HG02870 (cell line): ENCODE measurements at regions not wholly inside any gene's neighbourhood (a gene's known extent, or its start where the extent isn't known, plus 50 kb on each side); places are given as distances from the start of the nearest gene placed in this dataset.

Experiments
- ATAC-seq: cut with Tn5 transposase; IDR thresholded peaks from one replicate; pipeline ENCODE4 v1.9.1; 2021; ENCODE audit warnings: mild to moderate bottlenecking, moderate library complexity; ENCODE audit not compliant: unreplicated experiment

DNA sequence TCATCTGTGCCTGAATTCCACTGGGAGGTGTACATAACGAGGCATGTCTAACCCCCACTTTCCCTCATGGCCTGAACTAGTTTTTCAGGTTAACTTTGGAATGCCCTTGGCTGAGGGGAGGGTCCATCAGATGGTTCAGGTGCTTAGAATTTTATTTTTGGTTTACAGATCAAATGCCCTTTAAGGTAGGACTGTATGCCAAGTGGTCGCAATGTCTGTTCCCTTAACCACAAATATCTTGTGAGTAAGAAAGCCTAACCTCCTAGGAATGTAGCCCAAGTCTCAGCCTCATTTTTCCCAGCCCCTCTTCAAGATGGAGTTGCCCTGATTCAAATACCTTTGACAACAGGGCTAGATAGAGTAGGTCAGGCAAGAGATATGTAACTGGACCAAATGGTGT lies 78.4 kb downstream of the RNASET2 start:
- no peak for ATAC-seq

DNA sequence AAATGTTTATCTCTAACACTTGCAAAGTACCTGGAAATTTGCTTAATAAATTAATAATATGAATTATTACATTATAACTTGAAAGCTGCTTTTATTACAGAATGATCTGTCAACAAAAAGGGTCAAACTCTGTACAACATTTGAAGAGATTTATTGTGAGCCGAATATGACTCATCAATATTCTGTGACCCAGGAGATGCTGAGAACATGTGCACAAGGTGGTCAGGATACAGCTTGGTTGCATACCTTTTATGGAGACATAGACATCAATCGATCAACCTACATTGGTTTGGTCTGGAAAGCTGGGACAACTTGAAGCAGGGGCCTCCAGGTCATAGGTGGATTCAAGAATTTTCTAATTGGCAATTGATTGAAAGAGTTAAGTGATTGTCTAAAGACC lies 79.0 kb downstream of the RNASET2 start:
- no peak for ATAC-seq

DNA sequence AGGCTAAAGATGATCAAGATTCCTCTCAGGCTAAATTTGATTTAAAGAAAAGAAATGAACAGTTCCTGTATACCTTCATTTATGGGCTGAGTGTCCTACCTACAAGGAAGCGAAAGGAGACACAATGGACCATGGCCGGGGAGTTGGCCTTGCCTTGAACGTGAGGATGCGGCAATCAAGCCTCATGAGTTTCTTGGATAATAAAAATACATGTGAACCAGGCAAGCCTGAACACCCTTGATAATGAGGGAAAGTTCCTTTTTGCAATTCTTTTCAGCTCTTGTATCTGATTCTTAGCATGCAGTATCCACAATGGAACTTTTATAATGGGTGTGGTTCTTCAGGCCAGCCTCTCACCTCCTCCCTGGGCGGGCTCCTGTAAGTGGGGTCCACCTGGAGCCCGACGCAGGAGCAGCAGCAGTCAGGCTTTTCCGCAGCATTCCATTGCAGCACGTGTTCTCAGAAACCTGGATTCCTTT lies 83.8 kb downstream of the RNASET2 start:
- ATAC-seq: no peak

DNA sequence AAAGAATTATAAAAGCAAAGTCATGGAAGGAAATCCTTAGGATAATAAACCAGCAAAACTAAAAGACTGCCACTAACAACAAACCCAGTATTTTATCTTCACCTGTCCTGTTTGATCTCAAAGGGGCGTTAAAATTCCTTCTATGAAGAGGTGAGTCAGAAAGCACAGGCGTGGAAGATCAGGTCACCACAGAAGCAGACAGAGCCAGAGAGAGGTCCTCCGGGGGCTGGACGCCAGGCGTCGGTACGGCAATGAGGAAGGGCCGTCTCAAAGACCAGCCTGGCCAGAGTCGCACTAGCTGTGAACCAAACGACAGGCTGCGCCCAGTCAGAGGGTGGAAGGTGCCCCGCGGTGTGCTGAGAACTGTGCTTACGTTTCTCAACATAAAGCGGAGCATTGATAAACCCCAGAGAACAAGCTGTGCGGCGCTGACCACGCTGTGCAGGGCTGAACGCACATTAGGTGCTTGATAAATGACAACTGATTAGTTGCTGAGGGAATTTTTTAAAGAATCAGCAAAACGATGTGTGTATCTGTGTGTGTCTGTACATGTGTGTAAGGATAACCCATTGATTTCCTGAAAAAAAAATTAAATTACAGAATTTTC lies 85.6 kb downstream of the RNASET2 start:
- ATAC-seq: no peak

DNA sequence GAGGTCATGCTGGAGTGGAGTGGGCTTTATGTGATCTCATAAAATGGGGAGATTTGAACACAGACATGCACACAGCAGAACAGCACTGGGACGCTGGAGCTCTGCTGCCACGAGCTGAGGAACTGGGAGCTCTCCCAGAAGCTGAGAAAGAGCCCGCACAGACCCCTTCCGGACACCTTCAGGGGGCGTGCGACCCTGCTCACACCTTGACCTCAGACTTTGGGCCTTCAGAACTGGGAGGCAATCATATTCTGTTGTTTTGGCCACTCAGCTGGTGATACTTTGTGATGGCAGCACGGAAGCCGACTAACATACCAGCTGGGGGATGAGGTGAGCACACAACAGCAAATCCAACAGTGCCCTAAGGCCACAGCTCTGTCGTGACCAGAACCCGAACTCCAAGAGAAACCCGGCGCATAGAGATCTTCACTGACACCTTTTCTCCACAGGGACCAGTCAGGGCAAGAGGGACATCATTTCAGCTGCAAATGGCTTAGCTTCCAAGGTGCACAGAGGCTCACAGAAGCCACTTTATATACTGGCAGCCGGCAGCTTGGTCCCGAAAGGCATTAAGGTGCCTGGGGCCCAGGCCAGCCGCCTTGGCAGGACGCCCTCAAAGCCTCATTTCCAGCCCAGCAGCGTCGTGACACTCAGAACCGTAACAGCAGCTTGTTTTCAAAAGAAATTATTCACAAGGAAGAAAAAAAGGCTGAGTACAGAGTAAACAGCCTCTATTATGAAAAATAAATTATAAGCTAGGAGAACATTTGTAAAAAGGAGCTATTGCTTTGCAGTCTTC lies 89.3 kb downstream of the RNASET2 start:
- no peak for ATAC-seq

DNA sequence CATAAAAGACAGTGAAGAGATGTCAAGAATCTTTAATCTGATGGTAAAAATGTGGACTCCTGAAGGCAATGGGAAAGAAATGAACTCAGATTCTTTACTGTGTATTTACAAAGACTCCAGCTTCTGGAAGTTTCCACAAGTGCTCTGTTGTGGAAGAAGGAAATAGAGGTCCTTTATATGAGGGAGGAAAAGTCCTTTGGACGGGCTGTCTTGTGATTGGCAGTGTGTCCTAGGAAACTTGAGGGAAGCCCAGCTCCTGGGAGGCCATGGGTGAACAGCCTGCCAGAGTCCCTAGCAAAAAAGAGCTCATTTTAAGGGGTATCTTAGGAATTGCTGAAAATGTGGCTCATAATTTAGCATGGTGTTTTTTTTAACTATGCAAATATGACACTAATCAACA lies 92.0 kb downstream of the RNASET2 start:
- ATAC-seq: no peak

DNA sequence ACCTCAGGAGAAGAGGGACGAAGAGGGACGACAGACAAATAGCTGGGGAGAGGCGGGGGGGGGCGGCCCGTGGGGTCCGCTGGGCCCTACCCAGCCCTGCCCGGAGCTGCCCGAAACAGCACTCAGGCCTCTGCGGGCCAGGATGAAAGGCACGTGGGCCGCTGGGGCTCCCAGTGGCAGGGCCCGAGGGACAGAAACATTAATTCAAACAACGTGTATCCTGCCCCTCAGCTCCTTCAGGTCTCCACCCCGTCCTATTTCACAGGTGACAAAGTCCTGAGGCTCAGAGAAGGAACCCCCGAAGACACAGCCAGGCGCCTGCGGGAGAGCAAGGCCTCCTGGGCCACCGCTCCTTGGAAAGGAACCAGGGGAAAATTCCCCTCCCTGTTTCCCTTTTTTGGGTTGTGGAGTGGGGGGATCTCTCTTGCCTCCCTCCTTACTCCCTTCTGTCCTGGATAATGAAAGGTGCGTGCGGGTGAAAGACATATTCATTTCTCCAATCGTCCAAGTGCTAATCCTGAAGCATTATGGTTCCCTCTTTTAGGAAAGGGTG lies 93.3 kb downstream of the RNASET2 start:
- peak; percentile 35 for ATAC-seq

DNA sequence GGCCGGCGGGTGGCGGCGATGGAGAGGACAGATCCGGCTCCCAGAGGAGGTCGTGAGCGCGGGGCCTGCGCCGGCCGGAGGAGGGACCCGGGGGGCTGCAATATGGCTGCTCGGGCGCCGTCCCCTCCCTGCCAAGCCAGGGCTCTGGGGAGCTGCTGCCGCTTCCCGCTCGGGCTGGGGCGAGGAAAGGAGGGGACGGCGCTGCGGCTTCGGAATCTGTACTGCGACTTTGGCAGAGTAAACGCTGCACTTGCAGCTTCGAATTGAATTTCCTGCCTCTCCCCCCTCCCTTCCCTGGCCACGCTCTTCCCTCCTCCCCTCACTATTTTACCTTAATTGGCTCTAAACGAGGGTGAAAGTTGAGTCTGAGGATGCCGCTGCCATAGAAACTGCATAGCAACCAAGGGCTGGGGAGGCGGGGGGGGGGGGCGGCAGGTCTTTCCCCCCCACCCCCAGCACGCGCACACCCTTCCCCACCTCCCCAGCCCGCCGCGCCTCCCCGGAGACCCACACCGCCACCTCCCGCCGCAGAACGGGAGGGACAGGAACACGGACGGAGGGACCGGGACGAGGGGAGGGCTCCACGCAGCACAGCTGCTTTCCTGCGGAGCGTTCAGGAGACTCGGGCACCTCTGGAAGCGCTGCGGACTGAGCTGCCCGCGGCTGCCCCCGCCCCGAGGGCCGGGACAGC lies 93.9 kb downstream of the RNASET2 start:
- peak; percentile 53 for ATAC-seq

DNA sequence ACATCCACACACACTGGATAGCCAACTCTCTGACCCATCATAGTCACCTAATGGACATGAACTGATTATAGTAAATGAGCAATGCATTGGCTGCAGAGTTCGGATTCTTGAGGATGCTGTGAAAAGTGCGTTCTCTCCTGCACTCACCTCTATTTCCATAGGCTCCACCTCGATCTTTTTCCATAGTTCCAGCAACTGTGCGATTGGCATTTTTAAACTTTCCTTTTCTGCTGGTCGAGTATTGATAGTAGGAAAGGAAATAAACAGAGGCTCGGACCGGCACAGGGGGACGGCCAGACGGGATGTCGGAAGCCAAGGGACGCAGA lies 94.4 kb downstream of the RNASET2 start:
- no peak for ATAC-seq

DNA sequence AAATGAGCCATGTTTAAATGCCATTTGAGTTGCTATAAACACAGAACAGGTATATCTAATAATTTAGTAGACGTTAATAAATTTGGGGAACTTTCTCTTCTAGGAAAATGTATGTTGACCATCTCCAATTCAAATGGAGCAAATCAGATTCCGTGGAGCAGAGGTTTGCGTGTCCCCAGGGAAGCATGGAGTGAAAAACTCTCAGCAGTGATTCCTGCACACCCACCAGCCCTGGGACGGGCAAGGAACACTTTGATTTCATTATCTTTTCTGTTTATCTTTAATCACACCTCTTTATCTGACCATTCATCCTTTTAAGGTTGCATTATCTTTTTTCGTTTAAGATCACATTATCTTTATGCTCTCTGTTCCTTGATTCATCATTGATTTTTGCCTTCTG lies 95.0 kb downstream of the RNASET2 start:
- no peak for ATAC-seq

DNA sequence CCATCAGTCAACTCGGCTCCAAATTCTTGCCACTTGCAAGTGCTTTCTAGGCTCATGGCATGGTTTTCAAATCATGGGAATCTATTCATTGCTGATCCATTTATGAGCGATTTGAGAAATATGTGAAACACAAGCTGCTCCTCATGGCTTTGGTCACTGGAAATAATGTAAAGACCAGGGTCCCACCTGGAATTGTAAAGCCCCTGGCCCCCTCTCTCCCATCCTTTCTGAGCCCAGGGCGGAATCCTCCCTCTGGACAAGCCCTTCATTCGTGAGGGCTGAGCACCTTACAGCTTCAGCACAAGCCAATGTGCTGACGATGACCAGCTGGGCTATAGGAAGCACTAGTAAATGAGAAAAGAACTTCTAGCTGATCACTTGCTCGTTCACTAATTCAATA lies 96.0 kb downstream of the RNASET2 start:
- no peak for ATAC-seq

DNA sequence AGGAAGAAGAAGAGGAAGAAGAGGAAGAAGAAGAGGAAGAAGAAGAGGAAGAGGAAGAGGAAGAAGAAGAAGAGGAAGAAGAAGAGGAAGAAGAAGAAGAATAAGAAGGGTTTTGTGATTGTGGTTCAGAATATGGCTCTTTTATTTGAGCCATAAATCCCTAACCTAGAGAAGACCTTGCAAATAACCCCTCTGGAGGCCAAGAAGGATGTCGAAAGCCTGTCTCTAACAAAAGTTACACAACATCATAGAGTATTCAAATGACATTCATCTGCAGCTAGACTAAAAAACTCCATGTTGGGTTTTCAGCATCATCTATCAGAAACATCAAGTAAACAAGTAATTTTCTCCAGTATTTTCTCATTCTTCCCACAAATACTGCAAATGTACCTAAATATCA lies 100.9 kb downstream of the RNASET2 start:
- ATAC-seq: no peak

DNA sequence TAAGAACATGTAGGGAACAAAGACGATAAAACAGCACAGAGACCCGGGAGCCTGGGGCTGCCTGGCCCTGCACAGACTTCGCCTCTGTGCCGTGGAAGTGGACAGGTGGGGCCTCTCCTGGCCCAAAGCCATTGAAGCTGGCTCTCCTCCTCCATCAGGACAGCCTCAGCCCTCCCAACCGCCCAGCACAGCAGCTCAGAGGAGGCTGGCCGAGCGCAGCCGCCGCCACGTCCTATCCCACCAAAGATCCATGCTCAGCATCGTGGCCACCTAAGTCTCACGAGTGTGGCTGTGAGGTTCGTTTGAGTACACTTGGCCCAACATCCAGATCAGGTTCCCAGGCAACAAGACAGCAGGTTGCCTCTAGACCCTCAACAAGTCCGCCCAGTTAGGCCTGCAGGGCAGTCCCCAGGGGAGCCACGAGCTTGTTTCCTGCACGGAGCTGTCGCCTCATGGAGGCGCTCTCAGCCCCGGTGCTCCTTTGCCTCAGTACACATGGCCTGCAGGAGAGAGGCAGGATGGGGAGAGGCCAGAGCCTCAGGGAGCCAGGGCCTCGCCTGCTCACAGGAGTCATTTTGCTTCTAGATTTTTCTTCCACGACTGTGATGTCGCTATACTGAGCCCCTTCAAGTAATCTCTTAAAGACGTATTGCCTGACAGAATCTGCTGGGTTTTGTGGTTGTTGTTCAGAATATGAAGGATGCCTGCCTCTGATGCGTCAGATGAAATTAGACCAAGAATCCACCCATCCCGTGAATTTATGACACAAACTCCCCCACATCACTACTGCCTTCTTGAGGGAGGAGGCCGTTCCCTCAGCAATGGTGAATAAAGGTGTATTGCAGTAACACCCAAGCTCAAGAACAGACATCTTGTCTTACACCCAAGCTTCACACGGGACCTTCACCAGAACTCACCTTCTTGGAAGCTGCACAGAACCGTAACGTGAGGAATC lies 102.7 kb downstream of the RNASET2 start:
- ATAC-seq: no peak

DNA sequence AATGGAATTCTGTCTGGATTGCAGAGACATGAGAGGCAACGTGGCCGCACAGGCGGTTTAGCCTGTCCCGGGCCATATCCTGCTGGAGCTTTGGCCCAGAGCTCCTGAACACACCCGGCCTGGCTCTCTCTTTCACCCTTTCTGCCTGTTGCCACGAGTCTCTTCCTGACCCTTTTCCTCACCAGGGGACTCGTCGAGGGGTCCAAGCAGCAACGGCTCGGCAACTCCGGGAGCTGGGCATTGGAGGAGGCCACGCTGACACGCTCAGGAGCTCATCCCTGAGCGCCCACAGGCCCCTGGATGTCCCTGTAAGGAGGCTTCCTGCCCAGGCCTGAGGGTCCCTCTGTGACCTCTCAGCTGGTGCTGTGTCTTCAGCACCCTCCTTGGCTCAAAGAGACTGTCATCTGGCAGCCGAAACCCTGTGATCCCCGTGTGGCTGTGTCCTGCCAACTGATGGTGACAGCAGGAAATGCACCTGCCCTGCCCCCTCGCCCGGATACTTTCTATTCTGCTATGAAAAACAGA lies 103.8 kb downstream of the RNASET2 start:
- no peak for ATAC-seq

DNA sequence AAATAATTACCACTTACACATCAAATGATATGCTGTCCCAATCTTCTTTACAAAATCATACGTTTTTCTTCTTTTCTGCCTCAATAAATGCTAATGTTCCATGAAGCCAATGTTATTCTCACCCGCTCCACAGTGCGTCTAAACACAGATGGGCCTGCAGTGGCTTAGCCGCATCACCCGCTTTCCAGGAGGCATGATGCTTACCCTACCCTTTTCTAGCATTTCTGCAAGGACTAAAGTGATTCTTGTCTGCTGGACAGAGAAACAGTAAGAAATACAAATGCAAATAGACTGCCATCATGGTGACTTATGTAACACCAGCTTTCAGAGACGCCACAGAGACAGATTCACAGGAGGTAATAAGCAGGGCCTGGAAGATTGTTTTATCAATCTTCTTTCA lies 104.4 kb downstream of the RNASET2 start:
- ATAC-seq: no peak

DNA sequence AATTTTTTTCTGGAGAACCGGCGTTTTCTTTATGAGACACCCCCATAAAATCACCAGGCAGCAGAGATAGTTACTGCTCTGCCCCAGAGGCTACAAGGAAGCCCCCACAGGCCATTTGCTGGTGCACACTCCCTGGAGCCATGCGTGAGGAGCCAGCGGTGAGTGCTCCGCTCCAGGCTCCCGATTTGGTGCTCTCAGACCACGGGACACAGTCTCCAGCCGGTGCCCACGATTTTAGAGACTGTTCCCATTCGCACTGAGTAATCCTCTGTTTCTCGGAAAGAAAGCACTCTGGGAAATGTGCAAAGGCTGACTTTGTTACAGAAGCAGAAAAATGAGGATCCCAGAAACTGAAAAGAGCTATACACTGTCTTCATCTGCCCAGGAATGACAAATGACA lies 104.9 kb downstream of the RNASET2 start:
- no peak for ATAC-seq

DNA sequence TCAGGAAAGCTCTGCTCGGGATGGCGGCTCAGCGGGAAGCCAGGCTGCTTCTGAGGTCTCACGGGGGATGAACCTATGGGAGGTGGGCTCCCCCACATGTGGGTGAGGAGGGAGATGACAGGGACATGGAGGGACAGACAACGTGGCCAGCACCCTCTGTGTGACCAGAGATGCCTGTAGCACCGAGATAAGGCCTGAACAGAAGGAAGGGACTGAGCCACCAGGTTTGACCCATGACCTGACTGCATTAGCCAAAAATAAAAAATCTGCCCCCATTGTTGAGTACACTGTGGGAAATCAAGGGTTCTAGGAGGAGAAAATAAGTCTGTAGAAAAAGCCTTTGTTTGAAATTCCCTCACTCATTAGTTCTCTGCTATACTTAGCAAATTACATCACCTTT lies 105.7 kb downstream of the RNASET2 start:
- no peak for ATAC-seq

DNA sequence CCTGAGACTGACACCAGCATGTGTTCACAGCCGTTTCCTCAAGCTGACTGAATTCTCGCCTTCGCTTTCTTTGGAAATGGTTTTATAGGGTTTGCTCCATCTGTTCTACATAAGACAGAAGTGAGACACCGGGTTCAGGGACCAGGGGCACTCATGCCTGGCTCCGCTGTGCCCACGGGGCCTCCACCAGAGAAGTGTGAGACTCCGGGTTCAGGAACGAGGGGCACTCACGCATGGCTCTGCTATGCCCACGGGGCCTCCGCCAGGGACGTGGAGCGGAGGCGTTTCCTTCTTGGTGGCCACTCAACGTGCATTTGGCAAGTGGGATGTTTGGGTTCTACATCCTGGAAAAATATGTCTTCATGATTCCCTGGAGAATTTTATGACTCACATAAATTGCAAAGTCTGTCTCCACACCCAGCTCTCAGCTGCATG lies 106.6 kb downstream of the RNASET2 start:
- ATAC-seq: peak; percentile 61

DNA sequence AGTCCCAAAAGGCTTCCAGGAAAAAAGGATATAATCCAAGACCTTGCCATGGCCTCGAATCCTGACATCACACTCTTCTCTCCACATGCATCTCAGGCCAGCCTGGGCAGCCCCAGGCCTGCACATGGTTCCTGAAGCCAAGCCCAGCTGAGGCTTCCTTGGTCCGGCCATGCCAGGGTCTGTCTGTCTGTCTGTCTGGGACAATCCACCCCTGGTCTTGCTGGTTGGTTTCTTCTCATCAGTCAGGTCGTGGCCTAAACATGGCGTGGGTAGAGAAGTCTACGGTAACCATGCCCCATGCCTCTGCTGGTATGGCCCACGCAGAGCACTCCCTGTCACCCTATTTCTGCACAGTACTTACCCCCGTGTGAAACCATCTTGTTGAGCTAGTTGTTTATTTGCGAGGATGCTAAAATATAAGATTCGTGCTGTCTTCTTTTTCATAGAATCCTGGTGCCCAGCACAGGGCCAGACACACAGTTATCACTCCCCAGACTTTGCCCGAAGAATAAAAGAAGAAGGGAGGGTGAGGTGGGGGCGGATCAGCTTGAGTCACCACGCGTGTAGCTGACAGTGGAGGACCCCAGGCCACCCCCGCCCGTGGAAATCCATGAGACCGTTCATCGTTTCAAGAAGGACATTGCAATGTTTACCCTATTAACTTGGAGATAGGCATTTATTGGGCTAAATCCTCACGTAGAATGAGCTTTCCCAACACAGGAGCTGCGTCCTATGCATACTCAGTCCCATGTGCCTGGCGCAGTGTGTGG lies 107.2 kb downstream of the RNASET2 start:
- ATAC-seq: peak; percentile 3
